ENCODE measurements at regions not wholly inside any gene's neighbourhood (a gene's known extent, or its start where the extent isn't known, plus 50 kb on each side); places are given as distances from the start of the nearest gene placed in this dataset.
"Not testable (repeated sequence)": the region's sequence is repeated elsewhere in the genome, so short reads cannot be mapped to it uniquely, and the experiment has no call there.

DNA sequence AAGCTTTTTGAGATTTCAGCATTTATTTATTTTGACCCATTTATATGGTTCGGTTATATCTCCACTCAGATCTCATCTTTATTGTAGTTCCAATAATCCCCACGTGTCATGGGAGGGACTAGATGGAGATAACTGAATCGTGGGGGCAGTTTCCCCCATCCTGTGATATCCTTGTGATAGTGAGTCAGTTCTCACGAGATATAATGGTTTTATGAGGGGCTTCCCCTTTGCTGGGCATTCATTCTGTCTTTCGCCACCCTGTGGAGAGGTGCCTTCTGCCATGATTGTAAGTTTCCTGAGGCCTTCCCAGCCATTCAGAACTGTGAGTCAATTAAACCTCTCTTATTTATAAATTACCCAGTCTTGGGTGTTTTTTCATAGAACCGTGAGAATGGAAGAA lies 96.5 kb upstream of the PCSK1 start:
- Histone ChIP-seq H3K36me3 (ENCODE audit: control insufficient read depth in 2 of 2, insufficient read depth in 2 of 2, low read length in 2 of 2) (no peaks in the 10 kb centered on the region), H3K27me3 (ENCODE audit: control insufficient read depth in 1 of 2, insufficient read depth in 2 of 2, low read length in 2 of 2) (no peaks in the 10 kb centered on the region), H3K27ac (ENCODE audit: low read length) (no peak overlapping the region), H3K4me1 (ENCODE audit: control insufficient read depth, insufficient read depth, low read length) (no peaks in the 10 kb centered on the region), H3K4me3 (ENCODE audit: low read length in 2 of 2) (no peak overlapping the region), H3K9ac (ENCODE audit: low read length in 2 of 2) (no peak overlapping the region), H3K9me3 (ENCODE audit: control insufficient read depth in 2 of 2, low read length in 2 of 2) (no peaks in the 10 kb centered on the region)

DNA sequence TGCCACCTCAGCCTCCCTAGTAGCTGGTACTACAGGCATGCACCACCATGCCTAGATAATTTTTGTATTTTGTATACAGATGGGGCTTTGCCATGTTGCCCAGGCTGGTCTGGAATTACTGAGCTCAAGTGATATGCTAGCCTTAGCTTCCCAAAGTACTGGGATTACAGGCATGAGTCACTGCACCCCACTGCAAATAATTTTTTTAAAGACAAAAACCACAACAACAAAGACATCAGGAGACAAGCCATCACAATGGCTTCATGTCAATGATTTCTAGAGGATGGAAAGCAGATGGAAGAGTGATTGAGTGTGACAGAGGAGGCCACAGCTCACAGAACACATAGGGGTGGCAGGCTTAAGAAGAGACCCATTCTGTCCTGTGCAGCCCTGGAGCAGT lies 97.9 kb upstream of the PCSK1 start:
- no peak overlapping the region for H3K27ac ChIP-seq (ENCODE audit: low read length)
- no peak overlapping the region for H3K4me3 ChIP-seq (ENCODE audit: low read length in 2 of 2)
- no peaks in the 10 kb centered on the region for H3K4me1 ChIP-seq (ENCODE audit: control insufficient read depth, insufficient read depth, low read length)
- H3K9me3 ChIP-seq (ENCODE audit: control insufficient read depth in 2 of 2, low read length in 2 of 2) = no peaks in the 10 kb centered on the region
- H3K9ac ChIP-seq (ENCODE audit: low read length in 2 of 2) = no peak overlapping the region
- no peaks in the 10 kb centered on the region for H3K27me3 ChIP-seq (ENCODE audit: control insufficient read depth in 1 of 2, insufficient read depth in 2 of 2, low read length in 2 of 2)
- H3K36me3 ChIP-seq (ENCODE audit: control insufficient read depth in 2 of 2, insufficient read depth in 2 of 2, low read length in 2 of 2) = no peaks in the 10 kb centered on the region

GRCh38 chr5:96533371-96533770 lies 100.3 kb upstream of the PCSK1 start:
- Histone ChIP-seq H3K36me3 (ENCODE audit: control insufficient read depth in 2 of 2, insufficient read depth in 2 of 2, low read length in 2 of 2) (no peaks in the 10 kb centered on the region), H3K9me3 (ENCODE audit: control insufficient read depth in 2 of 2, low read length in 2 of 2) (no peaks in the 10 kb centered on the region), H3K9ac (ENCODE audit: low read length in 2 of 2) (no peak overlapping the region), H3K4me1 (ENCODE audit: control insufficient read depth, insufficient read depth, low read length) (no peaks in the 10 kb centered on the region), H3K27ac (ENCODE audit: low read length) (no peak overlapping the region), H3K27me3 (ENCODE audit: control insufficient read depth in 1 of 2, insufficient read depth in 2 of 2, low read length in 2 of 2) (no peaks in the 10 kb centered on the region), H3K4me3 (ENCODE audit: low read length in 2 of 2) (no peak overlapping the region)

DNA sequence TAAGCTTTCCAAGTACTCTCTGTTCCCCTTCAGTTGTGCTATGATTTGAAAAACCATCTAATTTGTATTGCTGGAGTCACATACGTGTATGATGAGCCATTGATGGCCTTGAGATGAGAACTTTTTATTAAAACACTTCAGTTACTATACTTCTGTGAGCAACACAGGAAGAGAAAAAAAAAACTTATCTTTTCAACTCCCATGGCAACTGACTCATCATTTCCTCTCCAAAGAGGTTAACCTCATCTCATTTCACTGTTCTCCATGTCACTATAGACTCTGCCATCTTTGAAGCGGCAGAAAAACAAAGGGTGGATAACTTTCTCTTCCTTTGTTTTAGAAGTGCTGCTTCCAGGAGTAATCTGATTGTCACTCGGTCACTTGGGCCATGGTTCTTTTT lies 104.3 kb upstream of the PCSK1 start:
- Histone ChIP-seq H3K9ac (ENCODE audit: low read length in 2 of 2) (no peak overlapping the region), H3K27me3 (ENCODE audit: control insufficient read depth in 1 of 2, insufficient read depth in 2 of 2, low read length in 2 of 2) (no peaks in the 10 kb centered on the region), H3K9me3 (ENCODE audit: control insufficient read depth in 2 of 2, low read length in 2 of 2) (no peaks in the 10 kb centered on the region), H3K4me3 (ENCODE audit: low read length in 2 of 2) (no peak overlapping the region), H3K36me3 (ENCODE audit: control insufficient read depth in 2 of 2, insufficient read depth in 2 of 2, low read length in 2 of 2) (no peaks in the 10 kb centered on the region), H3K4me1 (ENCODE audit: control insufficient read depth, insufficient read depth, low read length) (no peaks in the 10 kb centered on the region), H3K27ac (ENCODE audit: low read length) (no peak overlapping the region)

DNA sequence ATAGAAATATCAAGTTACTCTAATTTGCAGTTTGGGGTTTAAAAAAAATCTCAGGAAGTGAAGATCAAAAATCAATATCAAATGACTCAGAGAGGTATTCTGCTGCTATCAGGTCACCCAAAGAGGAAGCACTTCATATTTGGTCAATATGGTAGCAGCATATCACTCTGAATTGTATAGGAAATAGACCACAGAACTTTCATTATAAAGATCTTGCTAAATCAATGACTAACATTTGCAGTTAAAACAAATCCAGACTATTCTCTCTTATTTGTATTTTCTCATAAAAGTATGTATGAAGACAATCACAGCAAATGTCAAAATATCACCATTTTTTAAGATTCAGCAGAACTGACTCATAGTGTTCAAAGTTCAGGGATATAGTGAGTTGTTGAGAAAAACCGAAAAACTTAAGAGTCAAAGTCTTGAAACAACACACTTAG lies 105.8 kb upstream of the PCSK1 start:
- Histone ChIP-seq H3K27me3 (ENCODE audit: control insufficient read depth in 1 of 2, insufficient read depth in 2 of 2, low read length in 2 of 2) (no peaks in the 10 kb centered on the region), H3K4me1 (ENCODE audit: control insufficient read depth, insufficient read depth, low read length) (no peaks in the 10 kb centered on the region), H3K36me3 (ENCODE audit: control insufficient read depth in 2 of 2, insufficient read depth in 2 of 2, low read length in 2 of 2) (no peaks in the 10 kb centered on the region), H3K4me3 (ENCODE audit: low read length in 2 of 2) (no peak overlapping the region), H3K9me3 (ENCODE audit: control insufficient read depth in 2 of 2, low read length in 2 of 2) (no peaks in the 10 kb centered on the region), H3K27ac (ENCODE audit: low read length) (no peak overlapping the region), H3K9ac (ENCODE audit: low read length in 2 of 2) (no peak overlapping the region)

GRCh38 chr5:96546120-96546519 lies 113.1 kb upstream of the PCSK1 start:
- Histone ChIP-seq H3K4me3 (ENCODE audit: low read length in 2 of 2) (no peak overlapping the region), H3K9me3 (ENCODE audit: control insufficient read depth in 2 of 2, low read length in 2 of 2) (no peaks in the 10 kb centered on the region), H3K36me3 (ENCODE audit: control insufficient read depth in 2 of 2, insufficient read depth in 2 of 2, low read length in 2 of 2) (no peaks in the 10 kb centered on the region), H3K4me1 (ENCODE audit: control insufficient read depth, insufficient read depth, low read length) (no peaks in the 10 kb centered on the region), H3K9ac (ENCODE audit: low read length in 2 of 2) (no peak overlapping the region), H3K27ac (ENCODE audit: low read length) (no peak overlapping the region), H3K27me3 (ENCODE audit: control insufficient read depth in 1 of 2, insufficient read depth in 2 of 2, low read length in 2 of 2) (no peaks in the 10 kb centered on the region)

- no peaks in the 10 kb centered on the region for H3K27me3 ChIP-seq (ENCODE audit: control insufficient read depth in 1 of 2, insufficient read depth in 2 of 2, low read length in 2 of 2)
- H3K4me3 ChIP-seq (ENCODE audit: low read length in 2 of 2) = no peak overlapping the region
- H3K9ac ChIP-seq (ENCODE audit: low read length in 2 of 2) = no peak overlapping the region
- no peaks in the 10 kb centered on the region for H3K4me1 ChIP-seq (ENCODE audit: control insufficient read depth, insufficient read depth, low read length)
- H3K36me3 ChIP-seq (ENCODE audit: control insufficient read depth in 2 of 2, insufficient read depth in 2 of 2, low read length in 2 of 2) = no peaks in the 10 kb centered on the region
- no peaks in the 10 kb centered on the region for H3K9me3 ChIP-seq (ENCODE audit: control insufficient read depth in 2 of 2, low read length in 2 of 2)
- H3K27ac ChIP-seq (ENCODE audit: low read length) = no peak overlapping the region
These were observed 114.4 kb upstream of the PCSK1 start for GRCh38 chr5:96547486-96547885.

GRCh38 chr5:96548905-96549304 lies 113.3 kb upstream of the CAST start:
- Histone ChIP-seq H3K4me1 (ENCODE audit: control insufficient read depth, insufficient read depth, low read length) (no peaks in the 10 kb centered on the region), H3K9ac (ENCODE audit: low read length in 2 of 2) (no peak overlapping the region), H3K27me3 (ENCODE audit: control insufficient read depth in 1 of 2, insufficient read depth in 2 of 2, low read length in 2 of 2) (no peaks in the 10 kb centered on the region), H3K9me3 (ENCODE audit: control insufficient read depth in 2 of 2, low read length in 2 of 2) (no peaks in the 10 kb centered on the region), H3K4me3 (ENCODE audit: low read length in 2 of 2) (no peak overlapping the region), H3K27ac (ENCODE audit: low read length) (no peak overlapping the region), H3K36me3 (ENCODE audit: control insufficient read depth in 2 of 2, insufficient read depth in 2 of 2, low read length in 2 of 2) (no peaks in the 10 kb centered on the region)

DNA sequence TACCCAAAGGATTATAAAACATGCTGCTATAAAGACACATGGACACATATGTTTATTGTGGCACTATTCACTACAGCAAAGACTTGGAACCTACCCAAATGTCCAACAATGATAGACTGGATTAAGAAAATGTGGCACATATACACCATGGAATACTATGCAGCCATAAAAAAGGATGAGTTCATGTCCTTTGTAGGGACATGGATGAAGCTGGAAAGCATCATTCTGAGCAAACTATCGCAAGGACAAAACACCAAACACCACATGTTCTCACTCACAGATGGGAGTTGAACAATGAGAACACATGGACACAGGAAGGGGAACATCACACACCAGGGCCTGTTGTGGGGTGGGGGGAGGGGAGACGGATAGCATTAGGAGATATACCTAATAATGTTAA lies 101.3 kb upstream of the CAST start:
- not testable (repeated sequence) for H3K4me3 ChIP-seq (ENCODE audit: low read length in 2 of 2); H3K27me3 ChIP-seq (ENCODE audit: control insufficient read depth in 1 of 2, insufficient read depth in 2 of 2, low read length in 2 of 2); H3K27ac ChIP-seq (ENCODE audit: low read length); H3K36me3 ChIP-seq (ENCODE audit: control insufficient read depth in 2 of 2, insufficient read depth in 2 of 2, low read length in 2 of 2); H3K9ac ChIP-seq (ENCODE audit: low read length in 2 of 2); H3K4me1 ChIP-seq (ENCODE audit: control insufficient read depth, insufficient read depth, low read length); H3K9me3 ChIP-seq (ENCODE audit: control insufficient read depth in 2 of 2, low read length in 2 of 2)

DNA sequence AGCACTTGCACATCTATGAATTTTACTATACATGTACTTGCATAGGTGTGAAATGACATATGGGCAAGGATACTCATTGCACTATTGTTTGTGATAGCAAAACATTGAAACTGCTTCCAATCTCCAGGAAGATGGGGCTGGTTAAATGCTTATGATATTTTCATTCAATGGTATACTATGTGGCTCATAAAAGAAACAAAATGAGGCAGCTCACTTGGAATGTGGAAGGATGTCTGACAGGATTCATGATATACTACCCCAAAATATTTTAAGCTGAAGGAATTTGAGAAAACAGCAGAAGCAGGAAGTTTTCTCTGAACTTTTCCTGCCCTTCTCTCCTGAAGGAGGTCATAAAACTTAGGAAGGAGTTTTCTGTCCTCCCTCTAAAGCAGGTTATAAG lies 99.6 kb upstream of the CAST start:
- no peaks in the 10 kb centered on the region for H3K36me3 ChIP-seq (ENCODE audit: control insufficient read depth in 2 of 2, insufficient read depth in 2 of 2, low read length in 2 of 2)
- no peak overlapping the region for H3K27ac ChIP-seq (ENCODE audit: low read length)
- H3K27me3 ChIP-seq (ENCODE audit: control insufficient read depth in 1 of 2, insufficient read depth in 2 of 2, low read length in 2 of 2) = no peaks in the 10 kb centered on the region
- no peaks in the 10 kb centered on the region for H3K4me1 ChIP-seq (ENCODE audit: control insufficient read depth, insufficient read depth, low read length)
- H3K9me3 ChIP-seq (ENCODE audit: control insufficient read depth in 2 of 2, low read length in 2 of 2) = no peaks in the 10 kb centered on the region
- H3K9ac ChIP-seq (ENCODE audit: low read length in 2 of 2) = no peak overlapping the region
- H3K4me3 ChIP-seq (ENCODE audit: low read length in 2 of 2) = no peak overlapping the region

DNA sequence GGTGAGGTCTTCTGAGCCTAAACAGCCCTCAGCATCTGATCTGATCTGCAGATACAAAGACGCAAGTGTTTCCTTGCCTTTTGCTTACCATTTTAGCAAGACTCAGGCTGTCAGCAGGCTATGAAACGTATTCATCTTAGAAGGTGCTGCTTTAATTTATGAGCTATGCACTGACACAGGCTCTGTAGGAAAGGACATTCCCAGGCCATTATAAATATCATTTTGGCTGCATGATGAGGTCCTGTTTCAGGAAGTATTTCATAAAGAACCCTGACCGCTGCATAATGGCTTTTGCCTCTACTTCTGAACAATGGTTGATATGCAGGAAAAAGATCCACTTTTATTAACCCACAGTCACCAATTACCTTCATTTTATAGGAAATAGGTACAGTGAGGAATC lies 98.4 kb upstream of the CAST start:
- Histone ChIP-seq H3K4me3 (ENCODE audit: low read length in 2 of 2) (no peak overlapping the region), H3K27ac (ENCODE audit: low read length) (no peak overlapping the region), H3K36me3 (ENCODE audit: control insufficient read depth in 2 of 2, insufficient read depth in 2 of 2, low read length in 2 of 2) (no peaks in the 10 kb centered on the region), H3K27me3 (ENCODE audit: control insufficient read depth in 1 of 2, insufficient read depth in 2 of 2, low read length in 2 of 2) (no peaks in the 10 kb centered on the region), H3K9ac (ENCODE audit: low read length in 2 of 2) (no peak overlapping the region), H3K9me3 (ENCODE audit: control insufficient read depth in 2 of 2, low read length in 2 of 2) (no peaks in the 10 kb centered on the region), H3K4me1 (ENCODE audit: control insufficient read depth, insufficient read depth, low read length) (no peaks in the 10 kb centered on the region)
